Inflammatory macrophage (primary cell): ENCODE measurements at regions not wholly inside any gene's neighbourhood (a gene's known extent, or its start where the extent isn't known, plus 50 kb on each side); places are given as distances from the start of the nearest gene placed in this dataset.

Experiments
- DNase-seq, 2 donors: peaks; one replicate each; pipeline ENCODE4 v3.0.0-alpha.2; 2020 to 2022

GRCh38 chr1:217311269-217311668, 319.6 kb downstream of the GPATCH2 start:
- DNase-seq = no peak

- DNase-seq = no peak
These were observed 349.6 kb downstream of the GPATCH2 start for GRCh38 chr1:217281332-217281731.

- no peak for DNase-seq
These were observed 355.1 kb downstream of the GPATCH2 start for GRCh38 chr1:217275655-217276398.

GRCh38 chr1:217274927-217275654, 355.8 kb downstream of the GPATCH2 start:
- no peak for DNase-seq

GRCh38 chr1:217274416-217274815, 356.5 kb downstream of the GPATCH2 start:
- no peak for DNase-seq

GRCh38 chr1:217273866-217274265, 357.0 kb downstream of the GPATCH2 start:
- DNase-seq = no peak

GRCh38 chr1:217272385-217272784, 358.5 kb downstream of the GPATCH2 start:
- no peak for DNase-seq

GRCh38 chr1:217270101-217270500, 360.8 kb downstream of the GPATCH2 start:
- DNase-seq = no peak

GRCh38 chr1:217268058-217268457, 362.8 kb downstream of the GPATCH2 start:
- DNase-seq = no peak

- DNase-seq = no peak
These were observed 369.3 kb downstream of the GPATCH2 start for GRCh38 chr1:217261636-217262035.

- no peak for DNase-seq
These were observed 370.2 kb downstream of the GPATCH2 start for GRCh38 chr1:217260676-217261075.

- DNase-seq = no peak
These were observed 376.9 kb downstream of the GPATCH2 start for GRCh38 chr1:217253985-217254384.

GRCh38 chr1:217253351-217253750, 377.5 kb downstream of the GPATCH2 start:
- DNase-seq = no peak

GRCh38 chr1:217251121-217251520, 379.8 kb downstream of the GPATCH2 start:
- no peak for DNase-seq

GRCh38 chr1:217249857-217250256, 381.0 kb downstream of the GPATCH2 start:
- no peak for DNase-seq

- DNase-seq = no peak
These were observed 385.9 kb downstream of the GPATCH2 start for GRCh38 chr1:217244971-217245370.

GRCh38 chr1:217240656-217241055, 390.2 kb downstream of the GPATCH2 start:
- no peak for DNase-seq

GRCh38 chr1:217238945-217239344, 391.9 kb downstream of the GPATCH2 start:
- no peak for DNase-seq

GRCh38 chr1:217230412-217230811, 400.5 kb downstream of the GPATCH2 start:
- no peak for DNase-seq

- DNase-seq = no peak
These were observed 402.2 kb downstream of the GPATCH2 start for GRCh38 chr1:217228689-217229088.

- no peak for DNase-seq
These were observed 406.7 kb downstream of the GPATCH2 start for GRCh38 chr1:217224201-217224600.

GRCh38 chr1:217214551-217214950, 416.3 kb downstream of the GPATCH2 start:
- DNase-seq = no peak

GRCh38 chr1:217211486-217211885, 419.4 kb downstream of the GPATCH2 start:
- DNase-seq = no peak

GRCh38 chr1:217205578-217205977, 425.3 kb downstream of the GPATCH2 start:
- DNase-seq = no peak
